A549 (cell line): ENCODE measurements at regions not wholly inside any gene's neighbourhood (a gene's known extent, or its start where the extent isn't known, plus 50 kb on each side); places are given as distances from the start of the nearest gene placed in this dataset.

Experiments used
- ATAC-seq, 2 experiments: fragments of 200-7000 bp in 1 of 2; fragments of >200 bp in 1 of 2; cut with Nextera tagmentation in 1 of 2; cut with Tn5 transposase in 1 of 2; 3 replicates each; pipeline versions ENCODE4 v1.8.0 to v1.9.1; 2018 to 2020; ENCODE audit warnings: mild to moderate bottlenecking in 1 of 2, moderate library complexity in 1 of 2
- CTCF ChIA-PET: fragments of 300-600 bp; sonication (Branson Sonifier 250); formaldehyde crosslinking; extraction: SDS; loops from one replicate; lab custom pipeline; 2021; ENCODE audit warnings: antibody characterized with exemption, inconsistent platforms; lab: Yijun Ruan, JAX
- POLR2A ChIA-PET: fragments of 350-600 bp; formaldehyde crosslinking; extraction: SDS; loops from one replicate; lab custom pipeline; 2021; ENCODE audit warnings: antibody characterized with exemption, inconsistent platforms; lab: Yijun Ruan, JAX
- DNase-seq, 2 experiments: peaks; one replicate each; pipeline versions ENCODE4 v3.0.0 to v3.0.0-alpha.2; 2011 to 2016; ENCODE audit warnings: low read depth in 1 of 2, low spot score in 1 of 2
- FAIRE-seq: peaks from 2 replicates; lab custom pipeline; 2011; peaks lifted over from hg19 to GRCh38; lab: Jason Lieb, UNC
- H3K27ac ChIP-seq, 2 experiments: fragments of >200 bp; sonication (Bioruptor Twin); formaldehyde crosslinking; 3 replicates each; pipeline ENCODE4 v1.5.1; 2016 to 2017
- H3K4me1 ChIP-seq: fragments of >200 bp; sonication (Bioruptor Twin); formaldehyde crosslinking; 3 replicates; pipeline ENCODE4 v1.6.1; 2016
- H3K4me2 ChIP-seq: fragments of >200 bp; sonication (Bioruptor Twin); formaldehyde crosslinking; 3 replicates; pipeline ENCODE4 v1.6.1; 2016
- H3K4me3 ChIP-seq: fragments of >200 bp; sonication (Bioruptor Twin); formaldehyde crosslinking; 3 replicates; pipeline ENCODE4 v1.5.1; 2016
- H3K9me3 ChIP-seq: fragments of >200 bp; sonication (Bioruptor Twin); formaldehyde crosslinking; 3 replicates; pipeline ENCODE4 v1.6.1; 2016
- CHD2 ChIP-seq: fragments of 150-350 bp; IDR thresholded peaks from 2 replicates; pipeline ENCODE4 v1.6.1; 2014; ENCODE audit warnings: low read length; ENCODE audit not compliant: partially characterized antibody
- EHMT2 ChIP-seq: fragments of 200-600 bp; sonication (generic); IDR thresholded peaks from 2 replicates; pipeline ENCODE4 v1.6.1; 2016; ENCODE audit warnings: antibody characterized with exemption, low read depth, mild to moderate bottlenecking, moderate library complexity
- FOSL2 ChIP-seq, 2 experiments: fragments of 450-650 bp in 1 of 2; fragments of >200 bp in 1 of 2; sonication (Bioruptor Twin) in 1 of 2; formaldehyde crosslinking; IDR thresholded peaks; 2 replicates each; pipeline versions ENCODE4 v1.5.0 to v1.6.1; 2016 to 2020; ENCODE audit warnings: mild to moderate bottlenecking in 1 of 2, moderate library complexity in 1 of 2
- HDAC2 ChIP-seq: fragments of 200-600 bp; sonication (generic); IDR thresholded peaks from 2 replicates; pipeline ENCODE4 v1.6.1; 2016
- HOXB13 ChIP-seq: fragments of 250-450 bp; sonication (Bioruptor Pico); IDR thresholded peaks from 2 replicates; pipeline ENCODE4 v1.5.0; 2020; ENCODE audit warnings: low read depth, mild to moderate bottlenecking, moderate library complexity
- KDM5A ChIP-seq: fragments of 200-600 bp; sonication (generic); IDR thresholded peaks from 2 replicates; pipeline ENCODE4 v1.6.1; 2016; ENCODE audit warnings: antibody characterized with exemption, mild to moderate bottlenecking
- MAZ ChIP-seq: fragments of 150-350 bp; IDR thresholded peaks from 2 replicates; pipeline ENCODE4 v1.6.1; 2014; ENCODE audit warnings: antibody characterized with exemption, low read depth, low read length, borderline replicate concordance
- MYC ChIP-seq: IDR thresholded peaks from 2 replicates; pipeline ENCODE4 v1.6.1; 2012; ENCODE audit warnings: mild to moderate bottlenecking, inconsistent platforms, low read length, improper control_type of control experiment, borderline replicate concordance
- NFE2L2 ChIP-seq: fragments of 150-350 bp; conservative IDR thresholded peaks from 2 replicates; pipeline ENCODE4 v1.6.1; 2014; ENCODE audit warnings: low read length
- NPAS2 ChIP-seq: fragments of 250-450 bp; sonication (Bioruptor Pico); IDR thresholded peaks from 2 replicates; pipeline ENCODE4 v1.8.0; 2022; ENCODE audit warnings: mild to moderate bottlenecking, moderate library complexity, borderline replicate concordance
- POLR2A ChIP-seq: IDR thresholded peaks from 2 replicates; pipeline ENCODE4 v1.6.1; 2012; ENCODE audit warnings: mild to moderate bottlenecking, low read length
- RARB ChIP-seq: fragments of 250-450 bp; sonication (Bioruptor Pico); IDR thresholded peaks from 2 replicates; pipeline ENCODE4 v1.8.0; 2021; ENCODE audit warnings: mild to moderate bottlenecking, moderate library complexity
- RCOR1 ChIP-seq: fragments of 150-350 bp; IDR thresholded peaks from 2 replicates; pipeline ENCODE4 v1.6.1; 2014; ENCODE audit warnings: antibody characterized with exemption, low read length, low read depth
- RFX5 ChIP-seq: fragments of 450-650 bp; IDR thresholded peaks from 2 replicates; pipeline ENCODE4 v1.7.1; 2014; ENCODE audit warnings: antibody characterized with exemption, mild to moderate bottlenecking, moderate library complexity
- SREBF2 ChIP-seq: fragments of 450-650 bp; IDR thresholded peaks from 2 replicates; pipeline ENCODE4 v1.6.1; 2014; ENCODE audit warnings: mild to moderate bottlenecking, moderate library complexity
- ZFP36 ChIP-seq: fragments of 450-650 bp; IDR thresholded peaks from 2 replicates; pipeline ENCODE4 v1.6.1; 2014; ENCODE audit warnings: borderline replicate concordance; ENCODE audit not compliant: partially characterized antibody
- ZNF302 ChIP-seq: fragments of 250-450 bp; sonication (Bioruptor Pico); IDR thresholded peaks from 2 replicates; pipeline ENCODE4 v1.9.0; 2021; ENCODE audit warnings: inconsistent platforms, mild to moderate bottlenecking, moderate library complexity
- WGBS: methylation state at CpG from one replicate; pipeline ENCODE4 v1.1.6; 2017; ENCODE audit errors: missing lambda C conversion rate; 5-methylcytosine and 5-hydroxymethylcytosine counted together
- TF ChIP-seq, protein P1 (sequence below): fragments of >200 bp; sonication (Bioruptor Twin); formaldehyde crosslinking; IDR thresholded peaks from 2 replicates; pipeline ENCODE4 v1.6.1; 2016
- TF ChIP-seq, protein P2 (sequence below): fragments of 250-450 bp; sonication (Bioruptor Pico); IDR thresholded peaks from 2 replicates; pipeline ENCODE4 v1.5.0; 2020; ENCODE audit warnings: low read depth, mild to moderate bottlenecking, moderate library complexity
- TF ChIP-seq, protein P3 (sequence below): IDR thresholded peaks from 2 replicates; pipeline ENCODE4 v1.6.1; 2012
- TF ChIP-seq, protein P4 (sequence below): IDR thresholded peaks from 2 replicates; pipeline ENCODE4 v1.6.1; 2012
- TF ChIP-seq, protein P5 (sequence below): fragments of 450-650 bp; IDR thresholded peaks from 2 replicates; pipeline ENCODE4 v1.6.1; 2014; ENCODE audit warnings: antibody characterized with exemption
- TF ChIP-seq, protein P6 (sequence below): fragments of >200 bp; sonication (Bioruptor Twin); formaldehyde crosslinking; IDR thresholded peaks from 3 replicates; pipeline ENCODE4 v1.6.1; 2016

DNA sequence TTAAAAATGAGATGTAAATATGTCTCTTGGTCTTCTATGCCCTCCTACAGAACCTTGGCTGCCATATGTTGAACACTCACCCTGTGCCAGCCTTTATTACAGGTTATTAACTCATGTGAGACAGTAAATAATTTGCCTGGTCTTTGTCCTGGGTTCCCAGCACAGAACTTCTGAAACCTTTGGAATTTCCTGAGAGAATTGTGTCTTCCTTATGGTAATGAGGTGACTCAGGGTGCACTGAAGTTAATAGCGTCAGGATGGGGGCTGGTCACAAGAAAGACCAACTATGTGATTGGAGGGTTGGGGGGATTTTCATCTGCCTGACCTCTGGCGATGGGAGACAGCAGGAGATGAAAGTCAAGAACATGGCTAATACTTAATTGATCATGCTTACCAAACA, 289.8 kb upstream of the STS start (continued):
- no peak for TF ChIP-seq RCOR1

DNA sequence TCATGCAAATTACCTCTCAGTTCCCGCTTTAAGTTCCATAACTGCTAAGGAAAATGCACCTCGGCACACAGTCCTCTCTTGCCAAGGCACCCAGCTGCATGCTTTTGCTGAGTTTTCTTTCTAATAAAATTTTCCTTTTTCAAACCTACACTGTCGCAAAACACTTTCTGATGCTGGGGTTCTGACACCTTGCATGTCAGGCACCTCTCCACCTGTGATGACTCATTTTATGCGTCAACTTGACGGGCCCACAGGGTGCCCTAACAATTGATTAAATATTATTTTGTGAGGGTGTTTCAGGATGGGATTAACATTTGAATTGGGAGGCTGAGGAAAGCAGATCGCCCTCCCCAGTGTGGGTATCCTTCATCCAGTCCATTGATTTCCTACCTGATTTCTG, 291.0 kb upstream of the STS start:
- H3K4me3 ChIP-seq, result no peak overlapping the region
- no peak for FAIRE-seq
- POLR2A ChIA-PET, result no interaction called here

DNA sequence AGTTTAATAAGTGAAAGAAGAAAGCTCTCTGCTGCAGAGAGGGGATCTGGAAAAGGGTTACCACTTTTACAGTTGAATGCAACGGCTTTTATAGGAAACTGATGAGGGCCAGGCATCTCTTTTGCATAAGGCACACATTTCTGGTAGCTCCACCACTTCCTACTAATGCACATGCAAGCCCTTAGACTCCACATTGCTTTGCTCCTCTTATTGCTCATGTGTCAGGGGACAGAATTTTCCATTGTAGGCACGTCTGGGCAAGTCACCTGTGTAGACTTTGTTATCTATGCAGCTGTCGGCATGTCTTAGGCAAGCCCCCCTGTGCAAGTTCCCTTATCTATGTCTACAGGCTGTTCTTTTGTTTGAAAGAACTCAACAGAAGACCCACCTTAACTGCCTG, 294.6 kb upstream of the STS start:
- Histone ChIP-seq H3K4me3 (no peak overlapping the region), H3K4me1 (no peaks in the 10 kb centered on the region), H3K27ac (no peak overlapping the region), H3K9me3 (no peaks in the 10 kb centered on the region), H3K4me2 (no peak overlapping the region)
- ChIA-PET POLR2A (no interaction called here), CTCF (no interaction called here)
- DNase-seq, result no peak
- FAIRE-seq, result no peak
- TF ChIP-seq, protein P1, sequence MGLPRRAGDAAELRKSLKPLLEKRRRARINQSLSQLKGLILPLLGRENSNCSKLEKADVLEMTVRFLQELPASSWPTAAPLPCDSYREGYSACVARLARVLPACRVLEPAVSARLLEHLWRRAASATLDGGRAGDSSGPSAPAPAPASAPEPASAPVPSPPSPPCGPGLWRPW, result no peak
- TF ChIP-seq POLR2A (no peak), MAZ (no peak)
- no peak for ATAC-seq
- 0% methylated on average over 3 of the region's 3 CpGs for WGBS

More for the DNA sequence above, 291.0 kb upstream of the STS start:
- DNase-seq, result no peak
- no peaks in the 10 kb centered on the region for H3K9me3 ChIP-seq
- WGBS, result 33% methylated on average over 6 of the region's 6 CpGs
- no peak overlapping the region for H3K27ac ChIP-seq
- TF ChIP-seq, protein P2, sequence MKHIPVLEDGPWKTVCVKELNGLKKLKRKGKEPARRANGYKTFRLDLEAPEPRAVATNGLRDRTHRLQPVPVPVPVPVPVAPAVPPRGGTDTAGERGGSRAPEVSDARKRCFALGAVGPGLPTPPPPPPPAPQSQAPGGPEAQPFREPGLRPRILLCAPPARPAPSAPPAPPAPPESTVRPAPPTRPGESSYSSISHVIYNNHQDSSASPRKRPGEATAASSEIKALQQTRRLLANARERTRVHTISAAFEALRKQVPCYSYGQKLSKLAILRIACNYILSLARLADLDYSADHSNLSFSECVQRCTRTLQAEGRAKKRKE (CRISPR knock-in tag), result no peak
- TF ChIP-seq, protein P3, sequence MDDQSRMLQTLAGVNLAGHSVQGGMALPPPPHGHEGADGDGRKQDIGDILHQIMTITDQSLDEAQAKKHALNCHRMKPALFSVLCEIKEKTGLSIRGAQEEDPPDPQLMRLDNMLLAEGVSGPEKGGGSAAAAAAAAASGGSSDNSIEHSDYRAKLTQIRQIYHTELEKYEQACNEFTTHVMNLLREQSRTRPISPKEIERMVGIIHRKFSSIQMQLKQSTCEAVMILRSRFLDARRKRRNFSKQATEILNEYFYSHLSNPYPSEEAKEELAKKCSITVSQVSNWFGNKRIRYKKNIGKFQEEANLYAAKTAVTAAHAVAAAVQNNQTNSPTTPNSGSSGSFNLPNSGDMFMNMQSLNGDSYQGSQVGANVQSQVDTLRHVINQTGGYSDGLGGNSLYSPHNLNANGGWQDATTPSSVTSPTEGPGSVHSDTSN, result no peak
- TF ChIP-seq ZNF302 (no peak), CHD2 (no peak), ZFP36 (no peak), MYC (no peak), RCOR1 (no peak), KDM5A (no peak), HDAC2 (no peak), RARB (CRISPR knock-in tag) (no peak), RFX5 (no peak), EHMT2 (no peak)
- TF ChIP-seq, protein P4, sequence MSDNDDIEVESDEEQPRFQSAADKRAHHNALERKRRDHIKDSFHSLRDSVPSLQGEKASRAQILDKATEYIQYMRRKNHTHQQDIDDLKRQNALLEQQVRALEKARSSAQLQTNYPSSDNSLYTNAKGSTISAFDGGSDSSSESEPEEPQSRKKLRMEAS, result no peak
- TF ChIP-seq, protein P5, sequence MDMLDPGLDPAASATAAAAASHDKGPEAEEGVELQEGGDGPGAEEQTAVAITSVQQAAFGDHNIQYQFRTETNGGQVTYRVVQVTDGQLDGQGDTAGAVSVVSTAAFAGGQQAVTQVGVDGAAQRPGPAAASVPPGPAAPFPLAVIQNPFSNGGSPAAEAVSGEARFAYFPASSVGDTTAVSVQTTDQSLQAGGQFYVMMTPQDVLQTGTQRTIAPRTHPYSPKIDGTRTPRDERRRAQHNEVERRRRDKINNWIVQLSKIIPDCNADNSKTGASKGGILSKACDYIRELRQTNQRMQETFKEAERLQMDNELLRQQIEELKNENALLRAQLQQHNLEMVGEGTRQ, result no peak
- TF ChIP-seq, protein P6, sequence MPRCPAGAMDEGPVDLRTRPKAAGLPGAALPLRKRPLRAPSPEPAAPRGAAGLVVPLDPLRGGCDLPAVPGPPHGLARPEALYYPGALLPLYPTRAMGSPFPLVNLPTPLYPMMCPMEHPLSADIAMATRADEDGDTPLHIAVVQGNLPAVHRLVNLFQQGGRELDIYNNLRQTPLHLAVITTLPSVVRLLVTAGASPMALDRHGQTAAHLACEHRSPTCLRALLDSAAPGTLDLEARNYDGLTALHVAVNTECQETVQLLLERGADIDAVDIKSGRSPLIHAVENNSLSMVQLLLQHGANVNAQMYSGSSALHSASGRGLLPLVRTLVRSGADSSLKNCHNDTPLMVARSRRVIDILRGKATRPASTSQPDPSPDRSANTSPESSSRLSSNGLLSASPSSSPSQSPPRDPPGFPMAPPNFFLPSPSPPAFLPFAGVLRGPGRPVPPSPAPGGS, result no peak
- CTCF ChIA-PET, result no interaction called here
- H3K4me1 ChIP-seq, result no peaks in the 10 kb centered on the region
- no peak overlapping the region for H3K4me2 ChIP-seq
- no peak for ATAC-seq

DNA sequence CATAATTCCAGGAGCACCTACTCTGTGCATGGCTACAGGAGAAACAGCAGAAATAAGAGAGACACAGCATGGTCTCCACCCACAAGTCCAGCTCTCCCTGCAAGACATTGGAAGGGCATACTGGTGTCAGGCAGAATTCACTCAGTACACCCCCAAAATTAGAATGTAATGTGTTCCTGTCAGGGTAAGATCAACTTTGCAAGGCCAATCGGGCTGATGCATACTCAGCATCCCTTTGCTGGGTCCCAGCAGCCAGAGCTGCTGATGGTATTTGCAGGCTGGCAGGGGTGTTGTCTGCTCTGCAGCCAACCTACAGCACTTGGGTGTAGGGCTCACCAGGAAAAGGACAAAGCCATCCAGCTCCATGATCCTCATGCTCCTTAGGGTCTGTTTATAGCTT, 295.4 kb upstream of the STS start:
- Histone ChIP-seq H3K27ac (no peak overlapping the region), H3K4me2 (no peak overlapping the region), H3K4me3 (no peak overlapping the region), H3K4me1 (no peaks in the 10 kb centered on the region), H3K9me3 (no peaks in the 10 kb centered on the region)
- ATAC-seq, result no peak
- ChIA-PET CTCF (no interaction called here), POLR2A (no interaction called here)
- WGBS, result 0% methylated on average over 1 of the region's 1 CpG
- no peak for DNase-seq
- no peak for FAIRE-seq
- TF ChIP-seq NFE2L2 (no peak), SREBF2 (no peak), HOXB13 (no peak), NPAS2 (CRISPR knock-in tag) (no peak), FOSL2 (IDR thresholded peaks at IDR 0.05) (no peak), FOSL2 (CRISPR knock-in tag; IDR thresholded peaks at IDR 0.05) (no peak)
- TF ChIP-seq, protein P4, result no peak
- TF ChIP-seq, protein P6, result no peak
